NCI-H526 (cell line): ENCODE measurements at regions not wholly inside any gene's neighbourhood (a gene's known extent, or its start where the extent isn't known, plus 50 kb on each side); places are given as distances from the start of the nearest gene placed in this dataset.

Source experiments
- DNase-seq, 2 experiments: peaks; one replicate each; lab custom pipeline; 2025; lab: John Stamatoyannopoulos, UW

GRCh38 chr7:24476227-24476626 lies 97.0 kb upstream of the PALS2 start:
- no peak for DNase-seq

DNA sequence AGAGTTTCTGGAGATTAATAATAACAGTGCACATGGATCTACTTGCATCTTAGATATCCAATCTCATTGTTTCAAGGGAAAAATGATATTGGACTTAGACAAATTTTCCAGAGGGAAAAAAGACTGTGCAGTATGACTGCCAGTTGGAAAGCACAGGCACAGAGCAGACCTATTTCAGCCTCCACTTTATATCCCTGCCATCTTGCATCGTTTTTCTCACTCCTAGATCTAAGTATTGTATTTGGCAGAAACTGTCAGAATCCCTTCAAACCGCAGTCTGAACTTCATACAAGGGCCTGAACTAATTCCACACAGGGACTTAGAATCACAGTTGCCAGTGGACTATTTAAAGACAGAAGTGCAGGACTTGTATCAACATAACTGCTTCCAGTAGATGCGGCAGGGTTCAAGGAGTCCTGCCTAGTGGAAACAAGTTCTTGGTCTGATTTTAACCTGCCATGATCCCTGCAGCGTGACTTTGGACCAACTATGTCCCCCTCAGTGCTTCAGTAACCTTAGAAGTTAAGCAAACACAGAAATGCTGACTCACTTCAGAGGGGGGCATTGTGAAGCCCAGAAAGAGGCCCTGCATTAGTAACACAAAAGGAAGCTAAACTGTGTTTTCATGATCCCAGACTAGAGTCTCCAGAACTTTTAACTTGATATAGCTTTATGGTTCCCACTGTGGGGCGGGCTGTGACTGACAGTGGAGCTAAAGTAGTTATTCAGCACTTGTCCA lies 95.7 kb upstream of the PALS2 start:
- peak in 1 of 2 experiments; percentile 7 for DNase-seq

DNA sequence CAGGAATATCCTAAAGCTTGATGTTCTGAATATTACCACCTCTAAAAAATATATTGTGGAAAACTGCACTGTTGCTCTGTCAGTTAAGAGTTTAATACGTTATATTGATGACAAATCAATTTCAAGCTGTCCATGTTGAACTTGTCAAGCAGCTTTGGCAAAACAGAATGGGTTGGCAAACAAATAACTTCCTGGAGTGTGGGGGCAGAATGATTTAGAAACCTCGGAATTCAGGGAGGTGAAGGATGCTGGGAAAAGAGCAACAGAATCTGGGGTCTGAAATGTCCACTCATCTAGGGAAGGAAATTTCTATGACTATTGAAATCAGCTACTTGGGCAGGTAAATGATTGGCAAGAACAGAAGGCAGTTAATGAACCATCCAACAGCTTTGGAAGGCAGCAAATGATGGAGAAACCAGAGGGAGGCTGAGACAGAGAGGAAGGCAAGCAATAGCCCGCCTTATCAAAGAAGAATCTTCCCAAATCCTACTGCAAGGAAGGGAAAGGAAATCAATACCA lies 95.1 kb upstream of the PALS2 start:
- no peak for DNase-seq

- DNase-seq: no peak
These were observed 92.8 kb upstream of the PALS2 start for GRCh38 chr7:24480501-24480900.

DNA sequence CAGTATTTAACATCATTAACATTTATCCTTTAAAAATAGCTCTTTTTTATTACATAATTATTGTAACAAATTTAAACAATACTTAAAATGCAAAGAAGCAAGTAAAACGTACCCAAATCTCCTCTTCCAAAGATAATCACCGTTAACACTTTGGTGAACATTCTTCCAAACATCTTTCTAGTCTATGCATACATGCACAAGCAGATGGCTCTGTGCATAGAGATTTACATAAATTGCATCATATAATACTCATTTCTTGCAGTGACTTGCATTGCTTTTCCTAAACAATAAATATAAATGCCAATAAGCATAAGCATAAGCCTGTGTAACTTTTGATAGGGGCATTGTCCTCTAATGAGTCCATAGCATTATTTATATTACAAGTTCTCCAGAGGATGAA lies 89.4 kb upstream of the PALS2 start:
- DNase-seq: no peak

GRCh38 chr7:24492576-24492975 lies 80.7 kb upstream of the PALS2 start:
- DNase-seq: no peak

- DNase-seq: no peak
These were observed 78.4 kb upstream of the PALS2 start for GRCh38 chr7:24494832-24495231.

DNA sequence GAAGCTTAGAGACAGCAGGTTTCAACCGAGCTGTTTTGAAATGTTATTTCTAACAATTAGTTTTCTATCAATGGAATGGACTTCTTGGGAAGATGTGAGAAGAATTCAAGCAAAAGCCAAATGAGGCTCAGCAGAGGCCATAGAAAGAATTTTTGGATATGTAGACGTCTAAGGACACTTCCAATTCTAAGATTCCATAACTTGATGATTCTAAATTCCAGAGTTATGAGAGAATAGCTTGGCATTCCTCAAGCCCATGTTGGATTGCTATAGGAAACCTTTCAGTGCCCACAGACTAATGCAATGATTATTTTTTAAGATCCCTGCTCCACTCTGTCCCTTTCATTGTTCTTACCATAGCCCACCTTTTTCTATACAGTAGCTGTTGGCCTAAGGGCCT lies 77.2 kb upstream of the PALS2 start:
- no peak for DNase-seq

DNA sequence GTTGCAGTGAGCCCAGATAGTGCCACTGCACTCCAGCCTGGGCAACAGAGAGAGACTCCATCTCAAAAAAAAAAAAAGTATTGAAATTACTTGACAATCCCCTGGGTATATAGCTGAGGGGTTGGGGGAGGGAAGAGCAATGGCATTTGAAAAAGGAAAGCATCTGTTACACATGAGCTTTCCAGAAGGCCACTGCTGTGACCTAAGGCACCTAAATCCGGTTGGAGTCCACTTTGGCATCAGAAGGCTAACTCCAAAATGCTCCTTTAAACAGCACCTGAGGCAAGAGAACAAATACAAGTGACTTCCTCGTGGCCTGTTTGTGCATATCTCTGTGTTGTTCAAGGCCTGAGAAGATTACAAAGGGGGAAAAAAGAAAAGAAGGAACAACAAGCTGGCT lies 74.8 kb upstream of the PALS2 start:
- DNase-seq: no peak

GRCh38 chr7:24499871-24500270 lies 73.4 kb upstream of the PALS2 start:
- DNase-seq: no peak

DNA sequence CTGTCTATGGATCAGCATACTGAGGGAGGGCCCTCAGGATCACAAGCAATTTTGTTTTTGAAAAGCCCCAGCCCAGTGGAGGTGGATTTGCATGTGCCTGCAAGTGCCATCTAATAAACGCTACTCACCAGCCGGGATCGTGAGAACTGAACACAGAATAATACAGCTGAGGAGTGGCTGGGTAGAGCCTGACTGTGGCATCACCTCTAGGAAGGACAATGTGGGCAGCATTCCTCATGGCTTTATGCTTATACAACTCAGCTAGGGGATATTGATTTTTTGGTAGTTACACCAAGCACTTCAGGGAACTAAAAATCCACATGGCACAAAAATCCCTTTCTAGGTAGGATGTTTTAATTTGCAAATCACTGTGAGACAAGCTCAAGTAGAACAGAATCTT lies 72.7 kb upstream of the PALS2 start:
- peak; percentile 35 to 74 for DNase-seq

GRCh38 chr7:24501009-24501408 lies 72.2 kb upstream of the PALS2 start:
- DNase-seq: no peak

GRCh38 chr7:24501443-24502134 lies 71.7 kb upstream of the PALS2 start:
- no peak for DNase-seq

DNA sequence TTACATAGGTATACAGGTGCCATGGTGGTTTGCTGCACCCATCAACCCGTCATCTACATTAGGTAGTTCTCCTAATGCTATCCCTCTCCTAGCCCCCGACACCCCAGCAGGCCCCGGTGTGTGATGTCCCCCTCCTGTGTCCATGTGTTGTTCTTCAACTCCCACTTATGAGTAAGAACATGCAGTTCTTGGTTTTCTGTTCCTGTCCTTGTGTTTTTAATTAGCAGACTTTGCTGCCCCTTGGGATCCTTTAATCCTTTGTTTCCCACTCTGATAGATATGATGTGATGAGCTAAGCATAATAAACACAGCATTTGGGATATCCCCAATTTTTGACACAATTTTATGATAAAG lies 71.1 kb upstream of the PALS2 start:
- DNase-seq: no peak

DNA sequence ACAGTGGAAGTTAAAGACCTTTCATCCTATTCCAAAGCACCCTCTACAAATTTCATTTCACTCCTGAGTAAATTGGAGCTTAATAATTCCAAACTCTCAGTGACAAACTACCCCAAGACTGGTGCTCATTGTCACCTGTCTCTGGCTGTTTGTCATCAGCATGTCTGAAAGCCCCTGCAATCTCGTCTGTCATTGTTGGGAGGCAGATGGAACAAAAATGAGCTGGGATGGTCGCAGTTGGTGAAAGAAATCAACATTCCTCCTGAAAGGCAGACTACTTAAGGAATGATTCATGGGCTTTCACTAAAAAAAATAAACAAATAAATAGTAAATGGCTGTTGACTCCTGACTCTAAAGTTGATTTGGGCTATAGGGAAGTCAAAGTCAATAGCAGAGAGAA lies 69.7 kb upstream of the PALS2 start:
- no peak for DNase-seq

GRCh38 chr7:24504040-24504439 lies 69.2 kb upstream of the PALS2 start:
- DNase-seq: no peak

- no peak for DNase-seq
These were observed 68.4 kb upstream of the PALS2 start for GRCh38 chr7:24504836-24505235.

DNA sequence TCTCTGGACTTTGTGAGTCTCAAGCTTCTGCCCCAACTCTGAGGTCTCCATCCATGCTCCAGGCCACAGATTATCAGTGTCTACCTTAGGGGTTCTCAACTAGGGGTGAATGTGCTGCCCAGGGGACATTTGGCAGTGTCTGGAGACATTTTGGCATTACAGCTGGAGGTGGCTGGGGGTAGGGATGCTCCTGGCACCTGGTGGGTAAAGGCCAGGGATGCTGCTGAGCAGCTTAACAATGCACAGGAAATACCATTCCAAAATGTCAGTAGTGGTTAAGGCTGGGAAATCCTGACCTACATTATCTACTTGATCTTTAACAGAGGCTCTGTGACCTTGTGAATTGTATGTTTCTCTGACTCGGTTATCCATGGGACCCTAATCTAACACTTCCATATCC lies 67.3 kb upstream of the PALS2 start:
- DNase-seq: no peak

- DNase-seq: no peak
These were observed 64.9 kb upstream of the PALS2 start for GRCh38 chr7:24508316-24508715.

DNA sequence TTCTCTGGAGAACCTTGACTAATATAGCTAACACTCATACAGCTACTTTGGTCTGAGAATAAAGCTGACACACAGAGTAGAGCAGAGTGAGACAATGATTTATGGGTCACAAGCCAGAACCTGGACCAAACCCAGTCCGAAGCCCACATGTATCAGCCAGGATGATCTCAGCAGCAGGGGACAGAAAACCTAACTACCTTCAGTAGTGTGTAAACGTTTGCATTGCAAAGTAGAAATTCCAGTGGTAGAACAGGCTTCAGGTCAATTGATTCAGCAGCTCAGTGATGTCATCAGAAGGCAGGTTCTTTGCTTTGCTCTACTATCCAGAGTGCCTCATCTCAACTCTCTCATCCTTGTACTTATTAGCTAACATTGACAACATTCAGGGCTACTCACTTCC lies 62.5 kb upstream of the PALS2 start:
- peak; percentile 22 to 65 for DNase-seq

DNA sequence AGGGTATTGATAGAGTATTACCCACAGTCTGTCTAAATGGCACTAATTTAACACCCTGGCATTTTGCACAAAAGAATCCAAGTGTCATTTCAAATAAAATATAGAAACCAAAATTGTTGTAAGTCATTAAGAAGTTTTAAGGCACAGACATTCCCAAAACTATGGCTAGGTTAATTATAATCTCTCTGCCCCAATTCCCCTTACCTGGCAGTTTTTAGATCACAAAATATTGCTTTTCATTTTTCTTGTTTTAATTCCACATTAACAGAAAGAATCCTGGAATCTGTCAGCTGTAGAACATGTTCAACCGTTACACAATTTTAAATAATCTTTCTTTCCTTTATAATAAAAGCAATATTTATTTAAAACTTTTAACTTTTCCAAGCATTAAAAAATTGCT lies 56.1 kb upstream of the PALS2 start:
- DNase-seq: no peak

- peak; percentile 14 to 24 for DNase-seq
These were observed 51.2 kb upstream of the PALS2 start for GRCh38 chr7:24521917-24522623.
